GM18505 (cell line): ENCODE measurements at regions not wholly inside any gene's neighbourhood (a gene's known extent, or its start where the extent isn't known, plus 50 kb on each side); places are given as distances from the start of the nearest gene placed in this dataset.
"Not testable (repeated sequence)": the region's sequence is repeated elsewhere in the genome, so short reads cannot be mapped to it uniquely, and the experiment has no call there.

ENCODE experiments used
- ATAC-seq: cut with Tn5 transposase; IDR thresholded peaks from one replicate; pipeline ENCODE4 v1.9.1; 2021; ENCODE audit not compliant: unreplicated experiment
- POLR2A ChIP-seq: IDR thresholded peaks from 4 replicates; pipeline ENCODE4 v1.6.1; 2011; ENCODE audit warnings: borderline replicate concordance; ENCODE audit not compliant: insufficient read depth, insufficient read length; ENCODE audit errors: extremely low read depth

GRCh38 chr10:118805146-118805545 lies 50.4 kb upstream of the CACUL1 start:
- no peak for TF ChIP-seq POLR2A
- no peak for ATAC-seq

- no peak for TF ChIP-seq POLR2A
- no peak for ATAC-seq
These were observed 52.9 kb upstream of the CACUL1 start for GRCh38 chr10:118807512-118808305.

GRCh38 chr10:118808601-118809356 lies 54.0 kb upstream of the CACUL1 start:
- no peak for TF ChIP-seq POLR2A

GRCh38 chr10:118809357-118810220 lies 54.8 kb upstream of the CACUL1 start:
- no peak for ATAC-seq
- no peak for TF ChIP-seq POLR2A

More at GRCh38 chr10:118808601-118809356, 54.0 kb upstream of the CACUL1 start:
- ATAC-seq = no peak

GRCh38 chr10:118810796-118811505 lies 56.2 kb upstream of the CACUL1 start:
- ATAC-seq = no peak
- TF ChIP-seq POLR2A = no peak

GRCh38 chr10:118811675-118812392 lies 57.1 kb upstream of the CACUL1 start:
- no peak for TF ChIP-seq POLR2A
- no peak for ATAC-seq

- no peak for TF ChIP-seq POLR2A
- no peak for ATAC-seq
These were observed 57.6 kb upstream of the CACUL1 start for GRCh38 chr10:118812393-118812740.

- not testable (repeated sequence) for ATAC-seq
These were observed 58.2 kb upstream of the CACUL1 start for GRCh38 chr10:118813001-118813400.

GRCh38 chr10:118816471-118817168 lies 61.9 kb upstream of the CACUL1 start:
- ATAC-seq = no peak
- no peak for TF ChIP-seq POLR2A

- ATAC-seq = no peak
- TF ChIP-seq POLR2A = no peak
These were observed 62.7 kb upstream of the CACUL1 start for GRCh38 chr10:118817328-118818068.

- ATAC-seq = no peak
- TF ChIP-seq POLR2A = no peak
These were observed 64.0 kb upstream of the CACUL1 start for GRCh38 chr10:118818621-118819221.
